ENCODE measurements at regions not wholly inside any gene's neighbourhood (a gene's known extent, or its start where the extent isn't known, plus 50 kb on each side); places are given as distances from the start of the nearest gene placed in this dataset.

- H3K27me3 ChIP-seq (replicated peaks; ENCODE audit: insufficient read depth), result no peaks in the 10 kb centered on the region
- no peaks in the 10 kb centered on the region for H3K4me1 ChIP-seq (ENCODE audit: control insufficient read depth in 1 of 2, low read depth in 2 of 2)
- H3K36me3 ChIP-seq, result no peaks in the 10 kb centered on the region
- DNase-seq (ENCODE audit: low spot score) (no peak), ATAC-seq (ENCODE audit: insufficient number of reproducible peaks, low FRiP score, low read depth) (no peak)
- no peak overlapping the region for H3K4me3 ChIP-seq
- no peak overlapping the region for H3K27ac ChIP-seq
- H3K9me3 ChIP-seq, result no peaks in the 10 kb centered on the region
- TF ChIP-seq CTCF (IDR thresholded peaks at IDR 0.05), result no peak
Measured at GRCh38 chr15:37856109-37856508, 78.3 kb upstream of the TMCO5A start.

- Histone ChIP-seq H3K27me3 (replicated peaks; ENCODE audit: insufficient read depth) (no peaks in the 10 kb centered on the region), H3K4me1 (ENCODE audit: control insufficient read depth in 1 of 2, low read depth in 2 of 2) (no peaks in the 10 kb centered on the region), H3K4me3 (no peak overlapping the region), H3K9me3 (no peaks in the 10 kb centered on the region), H3K27ac (no peak overlapping the region), H3K36me3 (no peaks in the 10 kb centered on the region)
- no peak for DNase-seq (ENCODE audit: low spot score)
- TF ChIP-seq CTCF (IDR thresholded peaks at IDR 0.05), result no peak
- no peak for ATAC-seq (ENCODE audit: insufficient number of reproducible peaks, low FRiP score, low read depth)
Measured at GRCh38 chr15:37860896-37861295, 73.5 kb upstream of the TMCO5A start.

- H3K27me3 ChIP-seq (replicated peaks; ENCODE audit: insufficient read depth), result no peaks in the 10 kb centered on the region
- no peak overlapping the region for H3K4me3 ChIP-seq
- H3K27ac ChIP-seq, result no peak overlapping the region
- no peak for TF ChIP-seq CTCF (IDR thresholded peaks at IDR 0.05)
- DNase-seq (ENCODE audit: low spot score) (no peak), ATAC-seq (ENCODE audit: insufficient number of reproducible peaks, low FRiP score, low read depth) (no peak)
- no peaks in the 10 kb centered on the region for H3K9me3 ChIP-seq
- H3K36me3 ChIP-seq, result no peaks in the 10 kb centered on the region
- H3K4me1 ChIP-seq (ENCODE audit: control insufficient read depth in 1 of 2, low read depth in 2 of 2), result no peaks in the 10 kb centered on the region
Measured at GRCh38 chr15:37865687-37866086, 68.8 kb upstream of the TMCO5A start.

- Histone ChIP-seq H3K27ac (no peak overlapping the region), H3K36me3 (no peaks in the 10 kb centered on the region), H3K9me3 (no peaks in the 10 kb centered on the region), H3K4me1 (ENCODE audit: control insufficient read depth in 1 of 2, low read depth in 2 of 2) (no peaks in the 10 kb centered on the region), H3K4me3 (no peak overlapping the region), H3K27me3 (replicated peaks; ENCODE audit: insufficient read depth) (no peaks in the 10 kb centered on the region)
- no peak for ATAC-seq (ENCODE audit: insufficient number of reproducible peaks, low FRiP score, low read depth)
- no peak for DNase-seq (ENCODE audit: low spot score)
- no peak for TF ChIP-seq CTCF (IDR thresholded peaks at IDR 0.05)
Measured at GRCh38 chr15:37870711-37871110, 63.7 kb upstream of the TMCO5A start.

GRCh38 chr15:37872661-37873060, 61.8 kb upstream of the TMCO5A start:
- TF ChIP-seq CTCF (IDR thresholded peaks at IDR 0.05), result no peak
- H3K9me3 ChIP-seq, result no peaks in the 10 kb centered on the region
- ATAC-seq (ENCODE audit: insufficient number of reproducible peaks, low FRiP score, low read depth), result no peak
- DNase-seq (ENCODE audit: low spot score), result no peak
- H3K27me3 ChIP-seq (replicated peaks; ENCODE audit: insufficient read depth), result no peaks in the 10 kb centered on the region
- H3K27ac ChIP-seq, result no peak overlapping the region
- H3K4me3 ChIP-seq, result no peak overlapping the region
- H3K4me1 ChIP-seq (ENCODE audit: control insufficient read depth in 1 of 2, low read depth in 2 of 2), result peaks cover 0 to 5% of the 10 kb centered on the region in 2 donors
- H3K36me3 ChIP-seq, result no peaks in the 10 kb centered on the region
